ENCODE measurements at regions not wholly inside any gene's neighbourhood (a gene's known extent, or its start where the extent isn't known, plus 50 kb on each side); places are given as distances from the start of the nearest gene placed in this dataset.
"Not testable (repeated sequence)": the region's sequence is repeated elsewhere in the genome, so short reads cannot be mapped to it uniquely, and the experiment has no call there.

- no peak for DNase-seq (ENCODE audit: low read depth in 2 of 2)
Measured at GRCh38 chr5:135182675-135183074, 148.6 kb upstream of the PITX1 start.

- no peak for DNase-seq (ENCODE audit: low read depth in 2 of 2)
Measured at GRCh38 chr5:135181653-135182052, 147.6 kb upstream of the PITX1 start.

- DNase-seq (ENCODE audit: low read depth in 2 of 2): no peak
Measured at GRCh38 chr5:135179308-135179980, 145.4 kb upstream of the PITX1 start.

GRCh38 chr5:135178476-135179155, 144.6 kb upstream of the PITX1 start:
- DNase-seq (ENCODE audit: low read depth in 2 of 2): no peak

- no peak for DNase-seq (ENCODE audit: low read depth in 2 of 2)
Measured at GRCh38 chr5:135177591-135177990, 143.6 kb upstream of the PITX1 start.

- DNase-seq (ENCODE audit: low read depth in 2 of 2): no peak
Measured at GRCh38 chr5:135176991-135177390, 143.0 kb upstream of the PITX1 start.

GRCh38 chr5:135174315-135175096, 140.5 kb upstream of the PITX1 start:
- no peak for DNase-seq (ENCODE audit: low read depth in 2 of 2)

- no peak for DNase-seq (ENCODE audit: low read depth in 2 of 2)
Measured at GRCh38 chr5:135173662-135174290, 139.7 kb upstream of the PITX1 start.

GRCh38 chr5:135172718-135173117, 138.7 kb upstream of the PITX1 start:
- no peak for DNase-seq (ENCODE audit: low read depth in 2 of 2)

GRCh38 chr5:135171336-135171735, 137.3 kb upstream of the PITX1 start:
- no peak for DNase-seq (ENCODE audit: low read depth in 2 of 2)

- no peak for DNase-seq (ENCODE audit: low read depth in 2 of 2)
Measured at GRCh38 chr5:135170500-135170899, 136.5 kb upstream of the PITX1 start.

- DNase-seq (ENCODE audit: low read depth in 2 of 2): no peak
Measured at GRCh38 chr5:135169753-135170152, 135.7 kb upstream of the PITX1 start.

- DNase-seq (ENCODE audit: low read depth in 2 of 2): no peak
Measured at GRCh38 chr5:135167634-135168033, 133.6 kb upstream of the PITX1 start.

- not testable (repeated sequence) for DNase-seq (ENCODE audit: low read depth in 2 of 2)
Measured at GRCh38 chr5:135164873-135165614, 131.0 kb upstream of the PITX1 start.

GRCh38 chr5:135163964-135164363, 129.9 kb upstream of the PITX1 start:
- no peak for DNase-seq (ENCODE audit: low read depth in 2 of 2)

GRCh38 chr5:135163391-135163790, 129.4 kb upstream of the PITX1 start:
- DNase-seq (ENCODE audit: low read depth in 2 of 2): no peak

GRCh38 chr5:135162661-135163265, 128.7 kb upstream of the PITX1 start:
- DNase-seq (ENCODE audit: low read depth in 2 of 2): no peak

- DNase-seq (ENCODE audit: low read depth in 2 of 2): no peak
Measured at GRCh38 chr5:135161221-135161620, 127.2 kb upstream of the PITX1 start.

- DNase-seq (ENCODE audit: low read depth in 2 of 2): no peak
Measured at GRCh38 chr5:135160036-135160675, 126.1 kb upstream of the PITX1 start.

GRCh38 chr5:135159626-135160025, 125.6 kb upstream of the PITX1 start:
- no peak for DNase-seq (ENCODE audit: low read depth in 2 of 2)

Measured in lung microvascular endothelial cell (primary cell).